ENCODE measurements at regions not wholly inside any gene's neighbourhood (a gene's known extent, or its start where the extent isn't known, plus 50 kb on each side); places are given as distances from the start of the nearest gene placed in this dataset.
"Not testable (repeated sequence)": the region's sequence is repeated elsewhere in the genome, so short reads cannot be mapped to it uniquely, and the experiment has no call there.

- H3K4ac ChIP-seq (ENCODE audit: low read depth, low read length); H3K27me3 ChIP-seq (ENCODE audit: control insufficient read depth, insufficient read depth, low read length); H2BK5ac ChIP-seq (ENCODE audit: low read depth, low read length, poor library complexity, severe bottlenecking); in situ Hi-C loops (cut with MboI; ENCODE audit: low sequenced_read_pairs); H2BK120ac ChIP-seq (ENCODE audit: low read depth, low read length); H3K9me1 ChIP-seq (ENCODE audit: insufficient read depth, low read length); H3K18ac ChIP-seq (ENCODE audit: low read depth, low read length); H3K4me3 ChIP-seq (ENCODE audit: insufficient read depth, low read depth, low read length); H3K23ac ChIP-seq (ENCODE audit: low read depth, low read length); H3K14ac ChIP-seq (replicated peaks; ENCODE audit: low read depth, low read length); H2BK15ac ChIP-seq (ENCODE audit: low read depth, low read length); H3K4me2 ChIP-seq (ENCODE audit: low read depth, low read length); H3K9ac ChIP-seq (ENCODE audit: low read depth, low read length); H2AK9ac ChIP-seq (replicated peaks; ENCODE audit: low read depth, low read length, poor library complexity); H3K4me1 ChIP-seq (ENCODE audit: control insufficient read depth, insufficient read depth, low read length); H3K9me3 ChIP-seq (ENCODE audit: control insufficient read depth, insufficient read depth, low read length); H3K36me3 ChIP-seq (ENCODE audit: control insufficient read depth, insufficient read depth, low read length); H4K8ac ChIP-seq (ENCODE audit: low read depth in 2 of 2, low read length in 2 of 2); ATAC-seq (ENCODE audit: low read depth); H3K79me1 ChIP-seq (ENCODE audit: low read depth in 1 of 2, low read length in 2 of 2); dilution Hi-C loops (cut with HindIII; ENCODE audit: low sequenced_read_pairs, unreplicated experiment); H3K27ac ChIP-seq (ENCODE audit: insufficient read depth, low read length); CTCF ChIA-PET; BruUV-seq (replicated peaks); H4K20me1 ChIP-seq (ENCODE audit: insufficient read depth, low read length); H4K5ac ChIP-seq (ENCODE audit: low read depth, low read length); intact Hi-C loops (cut with micrococcal nuclease); H2BK20ac ChIP-seq (ENCODE audit: low read depth, low read length); POLR2A ChIA-PET (ENCODE audit: unreplicated experiment); H2AK5ac ChIP-seq (ENCODE audit: low read depth, low read length); DNase-seq; H4K91ac ChIP-seq (ENCODE audit: insufficient read depth, low read depth, low read length); H2AFZ ChIP-seq (replicated peaks; ENCODE audit: low read length, poor library complexity); H3K56ac ChIP-seq (ENCODE audit: extremely low read depth, insufficient read depth, low read length): not testable (repeated sequence)
- no CpG with 5 or more reads among the region's 1 CpG for WGBS, 2 experiments (ENCODE audit: extremely low coverage in 2 of 2, insufficient read length in 1 of 2)
Measured at GRCh38 chr17:45554479-45554878, 64.0 kb upstream of the PLEKHM1 start.

- H3K56ac ChIP-seq (ENCODE audit: extremely low read depth, insufficient read depth, low read length); H2AK5ac ChIP-seq (ENCODE audit: low read depth, low read length); H3K4ac ChIP-seq (ENCODE audit: low read depth, low read length); H3K23ac ChIP-seq (ENCODE audit: low read depth, low read length); H3K27me3 ChIP-seq (ENCODE audit: control insufficient read depth, insufficient read depth, low read length); H3K79me1 ChIP-seq (ENCODE audit: low read depth in 1 of 2, low read length in 2 of 2); H4K91ac ChIP-seq (ENCODE audit: insufficient read depth, low read depth, low read length); H4K8ac ChIP-seq (ENCODE audit: low read depth in 2 of 2, low read length in 2 of 2); CTCF ChIA-PET; H3K4me3 ChIP-seq (ENCODE audit: insufficient read depth, low read depth, low read length); in situ Hi-C loops (cut with MboI; ENCODE audit: low sequenced_read_pairs); H2AFZ ChIP-seq (replicated peaks; ENCODE audit: low read length, poor library complexity); H2AK9ac ChIP-seq (replicated peaks; ENCODE audit: low read depth, low read length, poor library complexity); H3K9me1 ChIP-seq (ENCODE audit: insufficient read depth, low read length); dilution Hi-C loops (cut with HindIII; ENCODE audit: low sequenced_read_pairs, unreplicated experiment); ATAC-seq (ENCODE audit: low read depth); H2BK20ac ChIP-seq (ENCODE audit: low read depth, low read length); intact Hi-C loops (cut with micrococcal nuclease); H2BK120ac ChIP-seq (ENCODE audit: low read depth, low read length); H4K5ac ChIP-seq (ENCODE audit: low read depth, low read length); H3K14ac ChIP-seq (replicated peaks; ENCODE audit: low read depth, low read length); H2BK15ac ChIP-seq (ENCODE audit: low read depth, low read length); H3K18ac ChIP-seq (ENCODE audit: low read depth, low read length); H4K20me1 ChIP-seq (ENCODE audit: insufficient read depth, low read length); BruUV-seq (replicated peaks); DNase-seq; H3K36me3 ChIP-seq (ENCODE audit: control insufficient read depth, insufficient read depth, low read length); H3K9me3 ChIP-seq (ENCODE audit: control insufficient read depth, insufficient read depth, low read length); POLR2A ChIA-PET (ENCODE audit: unreplicated experiment); H3K27ac ChIP-seq (ENCODE audit: insufficient read depth, low read length); H3K4me2 ChIP-seq (ENCODE audit: low read depth, low read length); H3K4me1 ChIP-seq (ENCODE audit: control insufficient read depth, insufficient read depth, low read length); H2BK5ac ChIP-seq (ENCODE audit: low read depth, low read length, poor library complexity, severe bottlenecking); H3K9ac ChIP-seq (ENCODE audit: low read depth, low read length): not testable (repeated sequence)
- no CpG with 5 or more reads among the region's 1 CpG for WGBS, 2 experiments (ENCODE audit: extremely low coverage in 2 of 2, insufficient read length in 1 of 2)
Measured at GRCh38 chr17:45558821-45559220, 68.3 kb upstream of the PLEKHM1 start.
